ENCODE measurements at regions not wholly inside any gene's neighbourhood (a gene's known extent, or its start where the extent isn't known, plus 50 kb on each side); places are given as distances from the start of the nearest gene placed in this dataset.

DNA sequence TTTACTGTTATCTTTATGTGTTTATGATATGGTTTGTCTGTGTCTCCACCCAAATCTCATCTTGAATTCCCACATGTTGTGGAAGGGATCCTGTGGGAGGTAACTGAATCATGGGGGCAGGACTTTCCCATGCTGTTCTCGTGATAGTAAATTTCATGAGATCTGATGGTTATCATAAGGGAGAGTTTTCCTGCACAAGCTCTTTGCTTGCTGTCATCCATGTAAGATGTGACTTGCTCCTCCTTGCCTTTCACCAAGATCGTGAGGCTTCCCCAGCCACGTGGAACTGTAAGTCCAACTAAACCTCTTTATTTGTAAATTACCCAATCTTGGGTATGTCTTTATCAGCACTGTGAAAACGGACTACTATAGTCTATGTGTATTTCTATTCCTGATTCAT lies 539.0 kb downstream of the ARL4A start:
- no peak for TF ChIP-seq RELA (IDR thresholded peaks at IDR 0.05; ENCODE audit: borderline replicate concordance, partially characterized antibody)
- TF ChIP-seq, protein P1, sequence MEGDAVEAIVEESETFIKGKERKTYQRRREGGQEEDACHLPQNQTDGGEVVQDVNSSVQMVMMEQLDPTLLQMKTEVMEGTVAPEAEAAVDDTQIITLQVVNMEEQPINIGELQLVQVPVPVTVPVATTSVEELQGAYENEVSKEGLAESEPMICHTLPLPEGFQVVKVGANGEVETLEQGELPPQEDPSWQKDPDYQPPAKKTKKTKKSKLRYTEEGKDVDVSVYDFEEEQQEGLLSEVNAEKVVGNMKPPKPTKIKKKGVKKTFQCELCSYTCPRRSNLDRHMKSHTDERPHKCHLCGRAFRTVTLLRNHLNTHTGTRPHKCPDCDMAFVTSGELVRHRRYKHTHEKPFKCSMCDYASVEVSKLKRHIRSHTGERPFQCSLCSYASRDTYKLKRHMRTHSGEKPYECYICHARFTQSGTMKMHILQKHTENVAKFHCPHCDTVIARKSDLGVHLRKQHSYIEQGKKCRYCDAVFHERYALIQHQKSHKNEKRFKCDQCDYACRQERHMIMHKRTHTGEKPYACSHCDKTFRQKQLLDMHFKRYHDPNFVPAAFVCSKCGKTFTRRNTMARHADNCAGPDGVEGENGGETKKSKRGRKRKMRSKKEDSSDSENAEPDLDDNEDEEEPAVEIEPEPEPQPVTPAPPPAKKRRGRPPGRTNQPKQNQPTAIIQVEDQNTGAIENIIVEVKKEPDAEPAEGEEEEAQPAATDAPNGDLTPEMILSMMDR (IDR thresholded peaks at IDR 0.05 in 2 of 3, conservative IDR thresholded peaks at IDR 0.05 in 1 of 3; ENCODE audit: control insufficient read depth in 2 of 3, extremely low read depth in 1 of 3, insufficient read depth in 1 of 3, low read depth in 3 of 3, low read length in 3 of 3), result no peak
- TF ChIP-seq EZH2 (IDR thresholded peaks at IDR 0.05; ENCODE audit: borderline replicate concordance, control insufficient read depth, low read depth, low read length), result no peak
- TF ChIP-seq NR2F1 (conservative IDR thresholded peaks at IDR 0.05), result no peak

Measured in GM12878 (cell line).